Stimulated activated naive CD8-positive, alpha-beta T cell treated with anti-CD3 and anti-CD28 coated beads, Interleukin-15, amount 100 ng/mL, for 72 hours (primary cell): ENCODE measurements at regions not wholly inside any gene's neighbourhood (a gene's known extent, or its start where the extent isn't known, plus 50 kb on each side); places are given as distances from the start of the nearest gene placed in this dataset.
"Not testable (repeated sequence)": the region's sequence is repeated elsewhere in the genome, so short reads cannot be mapped to it uniquely, and the experiment has no call there.

ENCODE experiments used
- ATAC-seq: fragments of 150-1000 bp; cut with Tn5 transposase; 2 replicates; pipeline ENCODE4 v1.10.0; 2021; ENCODE audit warnings: mild to moderate bottlenecking, moderate library complexity
- DNase-seq, 2 donors: peaks; one replicate each; pipeline ENCODE4 v3.0.0; 2021 to 2022
- H3K27ac Mint-ChIP-seq, 2 donors: one replicate each; pipeline ENCODE4 v1.8.0; 2022; ENCODE audit warnings: mild to moderate bottlenecking in 2 of 2, mixed read lengths in 2 of 2, moderate library complexity in 2 of 2
- H3K27me3 Mint-ChIP-seq: one replicate; pipeline ENCODE4 v1.8.0; 2022; ENCODE audit warnings: mixed read lengths
- H3K4me1 Mint-ChIP-seq: one replicate; pipeline ENCODE4 v1.8.0; 2022; ENCODE audit warnings: mild to moderate bottlenecking, mixed read lengths
- H3K4me3 Mint-ChIP-seq, 2 donors: one replicate each; pipeline ENCODE4 v1.8.0; 2022; ENCODE audit warnings: mild to moderate bottlenecking in 2 of 2, mixed read lengths in 2 of 2, moderate library complexity in 1 of 2
- H3K9me3 Mint-ChIP-seq, 2 donors: one replicate each; pipeline ENCODE4 v1.8.0; 2022; ENCODE audit warnings: mixed read lengths in 2 of 2

- Mint-ChIP-seq H3K4me3 (peak overlapping the region in 1 of 2 donors; percentile 96), H3K4me1 (peaks cover 48% of the 10 kb centered on the region), H3K27me3 (peaks cover 73% of the 10 kb centered on the region)
- not testable (repeated sequence) for H3K27ac Mint-ChIP-seq, H3K9me3 Mint-ChIP-seq, DNase-seq, ATAC-seq
Measured at GRCh38 chr17:30706461-30707335, 117.8 kb downstream of the CRLF3 start.

- Mint-ChIP-seq H3K4me1 (peaks cover 41% of the 10 kb centered on the region), H3K4me3 (peak overlapping the region; percentile 49 to 54), H3K27me3 (peaks cover 73% of the 10 kb centered on the region)
- not testable (repeated sequence) for DNase-seq, H3K27ac Mint-ChIP-seq, ATAC-seq, H3K9me3 Mint-ChIP-seq
Measured at GRCh38 chr17:30706004-30706403, 118.5 kb downstream of the CRLF3 start.

GRCh38 chr17:30701498-30701989, 122.9 kb downstream of the CRLF3 start:
- H3K27ac Mint-ChIP-seq: no peak overlapping the region
- no peak overlapping the region for H3K4me3 Mint-ChIP-seq
- H3K4me1 Mint-ChIP-seq: peaks cover 19% of the 10 kb centered on the region
- H3K9me3 Mint-ChIP-seq: no peaks in the 10 kb centered on the region
- ATAC-seq (no peak), DNase-seq (no peak)
- H3K27me3 Mint-ChIP-seq: peaks cover 63% of the 10 kb centered on the region

- not testable (repeated sequence) for H3K4me3 Mint-ChIP-seq, DNase-seq, ATAC-seq, H3K9me3 Mint-ChIP-seq
- Mint-ChIP-seq H3K4me1 (peaks cover 16% of the 10 kb centered on the region), H3K27me3 (peaks cover 56% of the 10 kb centered on the region), H3K27ac (peak overlapping the region in 1 of 2 donors; percentile 76)
Measured at GRCh38 chr17:30700833-30701232, 123.7 kb downstream of the CRLF3 start.

- DNase-seq: peak; percentile 71 to 75
- peaks cover 46% of the 10 kb centered on the region for H3K27me3 Mint-ChIP-seq
- H3K4me1 Mint-ChIP-seq: peaks cover 18% of the 10 kb centered on the region
Measured at GRCh38 chr17:30697619-30698460, 126.7 kb downstream of the CRLF3 start.

GRCh38 chr17:30696234-30696633, 128.3 kb downstream of the CRLF3 start:
- no peaks in the 10 kb centered on the region for H3K9me3 Mint-ChIP-seq
- peaks cover 40% of the 10 kb centered on the region for H3K27me3 Mint-ChIP-seq
- DNase-seq: no peak
- H3K4me1 Mint-ChIP-seq: peaks cover 18% of the 10 kb centered on the region
- no peak for ATAC-seq
- no peak overlapping the region for H3K4me3 Mint-ChIP-seq
- no peak overlapping the region for H3K27ac Mint-ChIP-seq

More at GRCh38 chr17:30697619-30698460, 126.7 kb downstream of the CRLF3 start:
- H3K4me3 Mint-ChIP-seq: peak overlapping the region; percentile 67 to 82
- peak; percentile 83 for ATAC-seq
- H3K9me3 Mint-ChIP-seq, H3K27ac Mint-ChIP-seq: not testable (repeated sequence)

GRCh38 chr17:30695265-30695811, 129.2 kb downstream of the CRLF3 start:
- not testable (repeated sequence) for ATAC-seq, DNase-seq, H3K4me3 Mint-ChIP-seq, H3K9me3 Mint-ChIP-seq
- H3K27me3 Mint-ChIP-seq: peaks cover 33% of the 10 kb centered on the region
- peak overlapping the region in 1 of 2 donors; percentile 13 for H3K27ac Mint-ChIP-seq
- peaks cover 18% of the 10 kb centered on the region for H3K4me1 Mint-ChIP-seq

- peaks cover 25% of the 10 kb centered on the region for H3K27me3 Mint-ChIP-seq
- H3K4me3 Mint-ChIP-seq: peak overlapping the region; percentile 53 to 58
- not testable (repeated sequence) for H3K27ac Mint-ChIP-seq, H3K9me3 Mint-ChIP-seq
- ATAC-seq (peak; percentile 87), DNase-seq (peak; percentile 58 to 60)
- H3K4me1 Mint-ChIP-seq: peaks cover 17% of the 10 kb centered on the region
Measured at GRCh38 chr17:30693772-30694171, 130.7 kb downstream of the CRLF3 start.

GRCh38 chr17:30689266-30690000, 135.1 kb downstream of the CRLF3 start:
- peaks cover 18% of the 10 kb centered on the region for H3K4me1 Mint-ChIP-seq
- H3K4me3 Mint-ChIP-seq, H3K9me3 Mint-ChIP-seq, ATAC-seq, DNase-seq, H3K27ac Mint-ChIP-seq: not testable (repeated sequence)
- peaks cover 32% of the 10 kb centered on the region for H3K27me3 Mint-ChIP-seq

- Mint-ChIP-seq H3K27me3 (peaks cover 23% of the 10 kb centered on the region), H3K4me1 (peaks cover 12% of the 10 kb centered on the region)
- DNase-seq, H3K4me3 Mint-ChIP-seq, ATAC-seq, H3K27ac Mint-ChIP-seq, H3K9me3 Mint-ChIP-seq: not testable (repeated sequence)
Measured at GRCh38 chr17:30686538-30687479, 137.7 kb downstream of the CRLF3 start.

- DNase-seq, H3K9me3 Mint-ChIP-seq, H3K27ac Mint-ChIP-seq, ATAC-seq, H3K4me3 Mint-ChIP-seq: not testable (repeated sequence)
- Mint-ChIP-seq H3K4me1 (peaks cover 11% of the 10 kb centered on the region), H3K27me3 (peaks cover 21% of the 10 kb centered on the region)
Measured at GRCh38 chr17:30682280-30682679, 142.2 kb downstream of the CRLF3 start.

GRCh38 chr17:30680681-30681080, 143.8 kb downstream of the CRLF3 start:
- not testable (repeated sequence) for H3K27ac Mint-ChIP-seq
- H3K9me3 Mint-ChIP-seq: peaks cover 0 to 15% of the 10 kb centered on the region in 2 donors

GRCh38 chr17:30677550-30678249, 146.8 kb downstream of the CRLF3 start:
- no peak for DNase-seq
- peaks cover 0 to 15% of the 10 kb centered on the region in 2 donors for H3K9me3 Mint-ChIP-seq
- H3K4me1 Mint-ChIP-seq: no peaks in the 10 kb centered on the region
- H3K4me3 Mint-ChIP-seq: no peak overlapping the region
- H3K27me3 Mint-ChIP-seq: no peaks in the 10 kb centered on the region
- H3K27ac Mint-ChIP-seq: no peak overlapping the region
- no peak for ATAC-seq

More at GRCh38 chr17:30680681-30681080, 143.8 kb downstream of the CRLF3 start:
- not testable (repeated sequence) for H3K4me3 Mint-ChIP-seq, H3K4me1 Mint-ChIP-seq, ATAC-seq, DNase-seq, H3K27me3 Mint-ChIP-seq
